ENCODE measurements at regions not wholly inside any gene's neighbourhood (a gene's known extent, or its start where the extent isn't known, plus 50 kb on each side); places are given as distances from the start of the nearest gene placed in this dataset.

- TF ChIP-seq HMGXB4 (CRISPR knock-in tag; IDR thresholded peaks at IDR 0.05) (no peak), NR2C2 (CRISPR knock-in tag; IDR thresholded peaks at IDR 0.05) (no peak), KAT7 (CRISPR knock-in tag; IDR thresholded peaks at IDR 0.05; ENCODE audit: borderline replicate concordance) (no peak), ERG (CRISPR knock-in tag; IDR thresholded peaks at IDR 0.05) (no peak)
- TF ChIP-seq, protein P1, sequence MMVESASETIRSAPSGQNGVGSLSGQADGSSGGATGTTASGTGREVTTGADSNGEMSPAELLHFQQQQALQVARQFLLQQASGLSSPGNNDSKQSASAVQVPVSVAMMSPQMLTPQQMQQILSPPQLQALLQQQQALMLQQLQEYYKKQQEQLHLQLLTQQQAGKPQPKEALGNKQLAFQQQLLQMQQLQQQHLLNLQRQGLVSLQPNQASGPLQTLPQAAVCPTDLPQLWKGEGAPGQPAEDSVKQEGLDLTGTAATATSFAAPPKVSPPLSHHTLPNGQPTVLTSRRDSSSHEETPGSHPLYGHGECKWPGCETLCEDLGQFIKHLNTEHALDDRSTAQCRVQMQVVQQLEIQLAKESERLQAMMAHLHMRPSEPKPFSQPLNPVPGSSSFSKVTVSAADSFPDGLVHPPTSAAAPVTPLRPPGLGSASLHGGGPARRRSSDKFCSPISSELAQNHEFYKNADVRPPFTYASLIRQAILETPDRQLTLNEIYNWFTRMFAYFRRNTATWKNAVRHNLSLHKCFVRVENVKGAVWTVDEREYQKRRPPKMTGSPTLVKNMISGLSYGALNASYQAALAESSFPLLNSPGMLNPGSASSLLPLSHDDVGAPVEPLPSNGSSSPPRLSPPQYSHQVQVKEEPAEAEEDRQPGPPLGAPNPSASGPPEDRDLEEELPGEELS (CRISPR knock-in tag; IDR thresholded peaks at IDR 0.05), result no peak
- TF ChIP-seq, protein P2, sequence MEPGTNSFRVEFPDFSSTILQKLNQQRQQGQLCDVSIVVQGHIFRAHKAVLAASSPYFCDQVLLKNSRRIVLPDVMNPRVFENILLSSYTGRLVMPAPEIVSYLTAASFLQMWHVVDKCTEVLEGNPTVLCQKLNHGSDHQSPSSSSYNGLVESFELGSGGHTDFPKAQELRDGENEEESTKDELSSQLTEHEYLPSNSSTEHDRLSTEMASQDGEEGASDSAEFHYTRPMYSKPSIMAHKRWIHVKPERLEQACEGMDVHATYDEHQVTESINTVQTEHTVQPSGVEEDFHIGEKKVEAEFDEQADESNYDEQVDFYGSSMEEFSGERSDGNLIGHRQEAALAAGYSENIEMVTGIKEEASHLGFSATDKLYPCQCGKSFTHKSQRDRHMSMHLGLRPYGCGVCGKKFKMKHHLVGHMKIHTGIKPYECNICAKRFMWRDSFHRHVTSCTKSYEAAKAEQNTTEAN (CRISPR knock-in tag; IDR thresholded peaks at IDR 0.05), result no peak
- TF ChIP-seq, protein P3, sequence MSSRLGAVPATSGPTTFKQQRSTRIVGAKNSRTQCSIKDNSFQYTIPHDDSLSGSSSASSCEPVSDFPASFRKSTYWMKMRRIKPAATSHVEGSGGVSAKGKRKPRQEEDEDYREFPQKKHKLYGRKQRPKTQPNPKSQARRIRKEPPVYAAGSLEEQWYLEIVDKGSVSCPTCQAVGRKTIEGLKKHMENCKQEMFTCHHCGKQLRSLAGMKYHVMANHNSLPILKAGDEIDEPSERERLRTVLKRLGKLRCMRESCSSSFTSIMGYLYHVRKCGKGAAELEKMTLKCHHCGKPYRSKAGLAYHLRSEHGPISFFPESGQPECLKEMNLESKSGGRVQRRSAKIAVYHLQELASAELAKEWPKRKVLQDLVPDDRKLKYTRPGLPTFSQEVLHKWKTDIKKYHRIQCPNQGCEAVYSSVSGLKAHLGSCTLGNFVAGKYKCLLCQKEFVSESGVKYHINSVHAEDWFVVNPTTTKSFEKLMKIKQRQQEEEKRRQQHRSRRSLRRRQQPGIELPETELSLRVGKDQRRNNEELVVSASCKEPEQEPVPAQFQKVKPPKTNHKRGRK (CRISPR knock-in tag; IDR thresholded peaks at IDR 0.05; ENCODE audit: borderline replicate concordance), result no peak
- TF ChIP-seq, protein P4, sequence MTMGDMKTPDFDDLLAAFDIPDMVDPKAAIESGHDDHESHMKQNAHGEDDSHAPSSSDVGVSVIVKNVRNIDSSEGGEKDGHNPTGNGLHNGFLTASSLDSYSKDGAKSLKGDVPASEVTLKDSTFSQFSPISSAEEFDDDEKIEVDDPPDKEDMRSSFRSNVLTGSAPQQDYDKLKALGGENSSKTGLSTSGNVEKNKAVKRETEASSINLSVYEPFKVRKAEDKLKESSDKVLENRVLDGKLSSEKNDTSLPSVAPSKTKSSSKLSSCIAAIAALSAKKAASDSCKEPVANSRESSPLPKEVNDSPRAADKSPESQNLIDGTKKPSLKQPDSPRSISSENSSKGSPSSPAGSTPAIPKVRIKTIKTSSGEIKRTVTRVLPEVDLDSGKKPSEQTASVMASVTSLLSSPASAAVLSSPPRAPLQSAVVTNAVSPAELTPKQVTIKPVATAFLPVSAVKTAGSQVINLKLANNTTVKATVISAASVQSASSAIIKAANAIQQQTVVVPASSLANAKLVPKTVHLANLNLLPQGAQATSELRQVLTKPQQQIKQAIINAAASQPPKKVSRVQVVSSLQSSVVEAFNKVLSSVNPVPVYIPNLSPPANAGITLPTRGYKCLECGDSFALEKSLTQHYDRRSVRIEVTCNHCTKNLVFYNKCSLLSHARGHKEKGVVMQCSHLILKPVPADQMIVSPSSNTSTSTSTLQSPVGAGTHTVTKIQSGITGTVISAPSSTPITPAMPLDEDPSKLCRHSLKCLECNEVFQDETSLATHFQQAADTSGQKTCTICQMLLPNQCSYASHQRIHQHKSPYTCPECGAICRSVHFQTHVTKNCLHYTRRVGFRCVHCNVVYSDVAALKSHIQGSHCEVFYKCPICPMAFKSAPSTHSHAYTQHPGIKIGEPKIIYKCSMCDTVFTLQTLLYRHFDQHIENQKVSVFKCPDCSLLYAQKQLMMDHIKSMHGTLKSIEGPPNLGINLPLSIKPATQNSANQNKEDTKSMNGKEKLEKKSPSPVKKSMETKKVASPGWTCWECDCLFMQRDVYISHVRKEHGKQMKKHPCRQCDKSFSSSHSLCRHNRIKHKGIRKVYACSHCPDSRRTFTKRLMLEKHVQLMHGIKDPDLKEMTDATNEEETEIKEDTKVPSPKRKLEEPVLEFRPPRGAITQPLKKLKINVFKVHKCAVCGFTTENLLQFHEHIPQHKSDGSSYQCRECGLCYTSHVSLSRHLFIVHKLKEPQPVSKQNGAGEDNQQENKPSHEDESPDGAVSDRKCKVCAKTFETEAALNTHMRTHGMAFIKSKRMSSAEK (CRISPR knock-in tag; IDR thresholded peaks at IDR 0.05; ENCODE audit: borderline replicate concordance), result no peak
These were observed 205.3 kb downstream of the RAP2A start (continued) for GRCh38 chr13:97639236-97639635.

GRCh38 chr13:97640268-97640667 lies 206.3 kb downstream of the RAP2A start:
- no peaks in the 10 kb centered on the region; the same call in 1 of the 2 replicates for H3K27me3 Mint-ChIP-seq (ENCODE audit: low read depth)
- no peak for DNase-seq (ENCODE audit: low spot score)
- no peaks in the 10 kb centered on the region for H3K36me3 Mint-ChIP-seq
- no peaks in the 10 kb centered on the region for H3K9me3 Mint-ChIP-seq
- ChIA-PET POLR2A (no interaction called here), CTCF (no interaction called here)
- H3K4me1 Mint-ChIP-seq, result no peaks in the 10 kb centered on the region
- ATAC-seq, result no peak
- no peak overlapping the region for H3K27ac Mint-ChIP-seq
- H3K4me3 Mint-ChIP-seq, result no peak overlapping the region
- TF ChIP-seq ZNF671 (CRISPR knock-in tag; IDR thresholded peaks at IDR 0.05) (no peak), PREB (CRISPR knock-in tag; IDR thresholded peaks at IDR 0.05; ENCODE audit: borderline replicate concordance) (no peak), NFYB (CRISPR knock-in tag; conservative IDR thresholded peaks at IDR 0.05; ENCODE audit: low read depth) (no peak), ZNF138 (CRISPR knock-in tag; conservative IDR thresholded peaks at IDR 0.05) (no peak), CREM (CRISPR knock-in tag; IDR thresholded peaks at IDR 0.05) (no peak), NR2C2 (CRISPR knock-in tag; IDR thresholded peaks at IDR 0.05) (no peak), MLX (CRISPR knock-in tag; IDR thresholded peaks at IDR 0.05) (no peak), ELF4 (CRISPR knock-in tag; IDR thresholded peaks at IDR 0.05; ENCODE audit: low read depth) (no peak), OVOL2 (CRISPR knock-in tag; IDR thresholded peaks at IDR 0.05; ENCODE audit: borderline replicate concordance) (no peak), SMAD3 (CRISPR knock-in tag; IDR thresholded peaks at IDR 0.05; ENCODE audit: borderline replicate concordance) (no peak), NR3C1 (CRISPR knock-in tag; conservative IDR thresholded peaks at IDR 0.05; ENCODE audit: low read depth) (no peak), ZNF425 (CRISPR knock-in tag; conservative IDR thresholded peaks at IDR 0.05) (no peak), SOX15 (CRISPR knock-in tag; IDR thresholded peaks at IDR 0.05) (no peak)
